ENCODE measurements at regions not wholly inside any gene's neighbourhood (a gene's known extent, or its start where the extent isn't known, plus 50 kb on each side); places are given as distances from the start of the nearest gene placed in this dataset.

GRCh38 chr6:4347877-4348276 is 212.5 kb upstream of the ECI2 start:
- Histone ChIP-seq H3K27ac (no peak overlapping the region), H3K9me3 (no peaks in the 10 kb centered on the region), H3K4me1 (ENCODE audit: control insufficient read depth in 1 of 2, insufficient read depth in 1 of 2, low read depth in 1 of 2, low read length in 1 of 2) (no peaks in the 10 kb centered on the region), H3K4me3 (ENCODE audit: low read depth in 1 of 2, low read length in 1 of 2) (no peak overlapping the region), H3K27me3 (no peaks in the 10 kb centered on the region), H3K36me3 (no peaks in the 10 kb centered on the region)
- no peak for TF ChIP-seq CTCF (IDR thresholded peaks at IDR 0.05)

GRCh38 chr6:4346659-4347333 is 211.4 kb upstream of the ECI2 start:
- Histone ChIP-seq H3K4me3 (ENCODE audit: low read depth in 1 of 2, low read length in 1 of 2) (no peak overlapping the region), H3K27ac (no peak overlapping the region)
- TF ChIP-seq CTCF (IDR thresholded peaks at IDR 0.05): no peak

DNA sequence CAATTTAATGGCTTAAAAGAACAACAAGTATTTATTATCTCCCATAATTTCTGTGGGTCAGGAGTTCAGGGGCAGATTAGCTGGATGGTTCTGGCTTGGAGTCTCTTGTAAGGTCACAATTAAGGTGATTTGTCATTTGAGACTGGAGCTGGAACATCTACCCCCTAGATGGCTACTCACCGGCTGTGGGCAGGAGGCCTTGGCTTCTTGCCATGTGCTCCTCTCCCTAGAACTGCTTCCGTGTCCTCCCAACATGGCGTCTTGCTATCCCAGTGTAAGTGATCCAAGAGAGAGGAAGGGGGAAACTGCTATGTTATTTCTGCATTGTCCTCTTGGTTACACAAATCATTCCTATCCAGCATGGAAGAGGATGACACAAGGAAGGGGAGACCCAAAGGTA is 210.2 kb upstream of the ECI2 start:
- Histone ChIP-seq H3K27ac (no peak overlapping the region), H3K4me3 (ENCODE audit: low read depth in 1 of 2, low read length in 1 of 2) (no peak overlapping the region), H3K27me3 (no peaks in the 10 kb centered on the region), H3K4me1 (ENCODE audit: control insufficient read depth in 1 of 2, insufficient read depth in 1 of 2, low read depth in 1 of 2, low read length in 1 of 2) (no peaks in the 10 kb centered on the region), H3K36me3 (no peaks in the 10 kb centered on the region), H3K9me3 (no peaks in the 10 kb centered on the region)
- no peak for TF ChIP-seq CTCF (IDR thresholded peaks at IDR 0.05)

More at GRCh38 chr6:4346659-4347333, 211.4 kb upstream of the ECI2 start:
- Histone ChIP-seq H3K36me3 (no peaks in the 10 kb centered on the region), H3K9me3 (no peaks in the 10 kb centered on the region), H3K4me1 (ENCODE audit: control insufficient read depth in 1 of 2, insufficient read depth in 1 of 2, low read depth in 1 of 2, low read length in 1 of 2) (no peaks in the 10 kb centered on the region), H3K27me3 (no peaks in the 10 kb centered on the region)

GRCh38 chr6:4344317-4344899 is 209.0 kb upstream of the ECI2 start:
- no peaks in the 10 kb centered on the region for H3K36me3 ChIP-seq
- TF ChIP-seq CTCF (IDR thresholded peaks at IDR 0.05): no peak
- no peak overlapping the region for H3K27ac ChIP-seq
- no peak overlapping the region for H3K4me3 ChIP-seq (ENCODE audit: low read depth in 1 of 2, low read length in 1 of 2)
- no peaks in the 10 kb centered on the region for H3K4me1 ChIP-seq (ENCODE audit: control insufficient read depth in 1 of 2, insufficient read depth in 1 of 2, low read depth in 1 of 2, low read length in 1 of 2)
- H3K27me3 ChIP-seq: no peaks in the 10 kb centered on the region
- no peaks in the 10 kb centered on the region for H3K9me3 ChIP-seq

GRCh38 chr6:4342407-4343137 is 207.2 kb upstream of the ECI2 start:
- no peaks in the 10 kb centered on the region for H3K36me3 ChIP-seq
- H3K27me3 ChIP-seq: no peaks in the 10 kb centered on the region
- H3K9me3 ChIP-seq: no peaks in the 10 kb centered on the region
- no peak for TF ChIP-seq CTCF (IDR thresholded peaks at IDR 0.05)
- H3K27ac ChIP-seq: no peak overlapping the region
- no peaks in the 10 kb centered on the region for H3K4me1 ChIP-seq (ENCODE audit: control insufficient read depth in 1 of 2, insufficient read depth in 1 of 2, low read depth in 1 of 2, low read length in 1 of 2)
- H3K4me3 ChIP-seq (ENCODE audit: low read depth in 1 of 2, low read length in 1 of 2): no peak overlapping the region
